ENCODE measurements at regions not wholly inside any gene's neighbourhood (a gene's known extent, or its start where the extent isn't known, plus 50 kb on each side); places are given as distances from the start of the nearest gene placed in this dataset.
"Not testable (repeated sequence)": the region's sequence is repeated elsewhere in the genome, so short reads cannot be mapped to it uniquely, and the experiment has no call there.

GRCh38 chr12:25800101-25800500, 158.4 kb upstream of the RASSF8 start:
- TF ChIP-seq, protein P1, sequence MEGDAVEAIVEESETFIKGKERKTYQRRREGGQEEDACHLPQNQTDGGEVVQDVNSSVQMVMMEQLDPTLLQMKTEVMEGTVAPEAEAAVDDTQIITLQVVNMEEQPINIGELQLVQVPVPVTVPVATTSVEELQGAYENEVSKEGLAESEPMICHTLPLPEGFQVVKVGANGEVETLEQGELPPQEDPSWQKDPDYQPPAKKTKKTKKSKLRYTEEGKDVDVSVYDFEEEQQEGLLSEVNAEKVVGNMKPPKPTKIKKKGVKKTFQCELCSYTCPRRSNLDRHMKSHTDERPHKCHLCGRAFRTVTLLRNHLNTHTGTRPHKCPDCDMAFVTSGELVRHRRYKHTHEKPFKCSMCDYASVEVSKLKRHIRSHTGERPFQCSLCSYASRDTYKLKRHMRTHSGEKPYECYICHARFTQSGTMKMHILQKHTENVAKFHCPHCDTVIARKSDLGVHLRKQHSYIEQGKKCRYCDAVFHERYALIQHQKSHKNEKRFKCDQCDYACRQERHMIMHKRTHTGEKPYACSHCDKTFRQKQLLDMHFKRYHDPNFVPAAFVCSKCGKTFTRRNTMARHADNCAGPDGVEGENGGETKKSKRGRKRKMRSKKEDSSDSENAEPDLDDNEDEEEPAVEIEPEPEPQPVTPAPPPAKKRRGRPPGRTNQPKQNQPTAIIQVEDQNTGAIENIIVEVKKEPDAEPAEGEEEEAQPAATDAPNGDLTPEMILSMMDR (IDR thresholded peaks at IDR 0.05; ENCODE audit: low read depth, low read length) = no peak
- no peak overlapping the region for H3K4me3 ChIP-seq (ENCODE audit: low read depth, low read length)

- TF ChIP-seq, protein P1 (IDR thresholded peaks at IDR 0.05; ENCODE audit: low read depth, low read length) = no peak
- H3K4me3 ChIP-seq (ENCODE audit: low read depth, low read length) = no peak overlapping the region
Observed at GRCh38 chr12:25801734-25802133, 156.7 kb upstream of the RASSF8 start.

DNA sequence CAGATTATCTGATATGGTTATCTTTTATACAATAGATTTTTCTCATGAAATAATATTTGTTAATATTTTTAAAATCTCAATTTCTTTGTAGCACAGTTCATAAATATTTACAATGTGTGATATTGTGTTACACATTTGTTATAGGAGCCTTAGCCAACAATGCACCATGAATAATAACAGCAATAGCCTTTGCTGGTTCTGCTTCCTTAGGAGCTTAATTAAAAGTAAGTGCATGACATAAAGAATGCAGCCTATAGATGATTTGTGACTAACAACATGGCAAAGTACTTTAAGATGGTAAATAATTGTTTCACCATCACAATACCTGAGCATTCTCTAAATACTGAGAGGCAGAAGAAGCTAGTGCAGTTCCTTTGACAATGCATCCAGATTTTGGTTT, 156.3 kb upstream of the RASSF8 start:
- no peak overlapping the region for H3K4me3 ChIP-seq (ENCODE audit: low read depth, low read length)
- TF ChIP-seq, protein P1 (IDR thresholded peaks at IDR 0.05; ENCODE audit: low read depth, low read length) = no peak

- not testable (repeated sequence) for H3K4me3 ChIP-seq (ENCODE audit: low read depth, low read length)
Observed at GRCh38 chr12:25803029-25803664, 155.3 kb upstream of the RASSF8 start.

- H3K4me3 ChIP-seq (ENCODE audit: low read depth, low read length) = not testable (repeated sequence)
Observed at GRCh38 chr12:25804286-25804685, 154.2 kb upstream of the RASSF8 start.

DNA sequence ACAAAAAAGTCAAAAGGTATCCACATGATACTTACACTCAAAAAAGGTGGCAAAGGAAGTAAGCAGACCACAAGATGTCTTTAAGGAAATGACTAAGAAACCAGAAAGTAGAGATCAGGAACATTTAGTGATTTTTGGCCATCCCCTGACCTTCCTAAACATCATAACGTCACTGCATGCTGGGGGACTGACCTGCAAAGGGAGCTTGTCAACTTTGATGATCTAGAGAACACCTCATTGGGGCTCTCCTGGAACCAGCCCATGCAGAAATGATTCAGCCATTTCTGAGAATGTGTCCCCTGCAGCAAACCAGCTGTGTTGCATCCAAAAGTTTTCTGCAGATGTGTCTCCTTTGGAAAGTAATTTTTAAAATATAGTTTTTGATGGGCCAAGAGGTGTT, 152.2 kb upstream of the RASSF8 start:
- TF ChIP-seq, protein P1 (IDR thresholded peaks at IDR 0.05; ENCODE audit: low read depth, low read length) = no peak
- no peak overlapping the region for H3K4me3 ChIP-seq (ENCODE audit: low read depth, low read length)

DNA sequence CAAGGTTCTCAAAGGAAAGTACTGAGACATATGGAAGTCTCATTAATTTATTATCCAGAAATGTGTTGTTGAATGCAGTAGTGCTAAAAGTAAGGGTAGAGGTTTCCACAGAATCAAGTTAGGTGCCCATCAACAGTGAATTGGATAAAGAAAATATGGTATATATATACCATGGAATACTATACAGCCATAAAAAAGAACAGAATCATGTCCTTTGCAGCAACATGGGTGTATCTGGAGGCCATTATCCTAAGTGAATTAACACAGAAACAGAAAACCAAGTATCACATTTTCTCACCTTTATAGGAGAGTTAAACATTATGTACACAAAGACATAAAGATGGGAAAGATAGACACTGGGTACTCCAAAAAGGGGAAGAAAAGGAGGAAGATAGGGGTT, 149.9 kb upstream of the RASSF8 start:
- TF ChIP-seq, protein P1 (IDR thresholded peaks at IDR 0.05; ENCODE audit: low read depth, low read length) = no peak
- no peak overlapping the region for H3K4me3 ChIP-seq (ENCODE audit: low read depth, low read length)

GRCh38 chr12:25810683-25811082, 147.8 kb upstream of the RASSF8 start:
- no peak overlapping the region for H3K4me3 ChIP-seq (ENCODE audit: low read depth, low read length)
- TF ChIP-seq, protein P1 (IDR thresholded peaks at IDR 0.05; ENCODE audit: low read depth, low read length) = no peak
